DOHH2 (cell line): ENCODE measurements at regions not wholly inside any gene's neighbourhood (a gene's known extent, or its start where the extent isn't known, plus 50 kb on each side); places are given as distances from the start of the nearest gene placed in this dataset.

ENCODE experiments used
- H3F3A ChIP-seq: fragments of 200-600 bp; sonication (generic), shearing (Covaris generic); 2 replicates; pipeline ENCODE4 v1.6.0; 2016; ENCODE audit warnings: antibody characterized with exemption, mild to moderate bottlenecking; ENCODE audit not compliant: control insufficient read depth, insufficient read depth
- H3K27ac ChIP-seq: fragments of 200-600 bp; sonication (generic); 2 replicates; pipeline ENCODE4 v1.5.1; 2014; ENCODE audit warnings: low read depth, mild to moderate bottlenecking, low read length, moderate library complexity
- H3K27me3 ChIP-seq: fragments of 200-600 bp; sonication (generic); 2 replicates; pipeline ENCODE4 v1.6.1; 2014; ENCODE audit warnings: mild to moderate bottlenecking, low read length, mixed read lengths; ENCODE audit not compliant: control insufficient read depth
- H3K36me3 ChIP-seq: fragments of 200-600 bp; sonication (generic); 2 replicates; pipeline ENCODE4 v1.6.1; 2014; ENCODE audit warnings: mild to moderate bottlenecking, low read length, moderate library complexity, mixed read lengths; ENCODE audit not compliant: control insufficient read depth
- H3K4me1 ChIP-seq: fragments of 200-600 bp; sonication (generic); 2 replicates; pipeline ENCODE4 v1.6.1; 2014; ENCODE audit warnings: mild to moderate bottlenecking, low read length, mixed read lengths; ENCODE audit not compliant: control insufficient read depth
- H3K4me2 ChIP-seq: fragments of 200-600 bp; sonication (generic); 2 replicates; pipeline ENCODE4 v1.6.0; 2014; ENCODE audit warnings: mild to moderate bottlenecking, low read length, moderate library complexity
- H3K4me3 ChIP-seq: fragments of 200-600 bp; sonication (generic); 2 replicates; pipeline ENCODE4 v1.5.1; 2014; ENCODE audit warnings: mild to moderate bottlenecking, low read length, mixed read lengths
- H3K79me2 ChIP-seq: fragments of 200-600 bp; sonication (generic); 2 replicates; pipeline ENCODE4 v1.6.1; 2014; ENCODE audit warnings: mild to moderate bottlenecking, low read length, mixed read lengths; ENCODE audit not compliant: control insufficient read depth
- H3K9me2 ChIP-seq: fragments of 200-600 bp; sonication (generic); replicated peaks from 2 replicates; pipeline ENCODE4 v1.6.1; 2014; ENCODE audit warnings: mild to moderate bottlenecking, low read length, mixed read lengths; ENCODE audit not compliant: control insufficient read depth
- H3K9me3 ChIP-seq: fragments of 200-600 bp; sonication (generic); 2 replicates; pipeline ENCODE4 v1.6.1; 2014; ENCODE audit warnings: antibody characterized with exemption, low read length, mixed read lengths; ENCODE audit not compliant: control insufficient read depth, insufficient read depth
- H4K20me1 ChIP-seq: fragments of 200-600 bp; sonication (generic); 2 replicates; pipeline ENCODE4 v1.6.0; 2014; ENCODE audit warnings: low read depth, mild to moderate bottlenecking, antibody characterized with exemption, low read length, moderate library complexity; ENCODE audit not compliant: control insufficient read depth, insufficient read depth
- CTCF ChIP-seq: fragments of 200-600 bp; sonication (generic); IDR thresholded peaks from one replicate; pipeline ENCODE4 v1.5.1; 2014; ENCODE audit warnings: antibody characterized with exemption, mild to moderate bottlenecking, low read depth, low read length; ENCODE audit not compliant: poor library complexity, severe bottlenecking
- EZH2phosphoT487 ChIP-seq: fragments of 200-600 bp; sonication (generic); IDR thresholded peaks from 2 replicates; pipeline ENCODE4 v1.6.1; 2017; ENCODE audit warnings: borderline replicate concordance, mild to moderate bottlenecking, antibody characterized with exemption, low read length, moderate library complexity, mixed read lengths

- no peaks in the 10 kb centered on the region for H3K4me1 ChIP-seq
- no peak overlapping the region for H3K27ac ChIP-seq
- H3K4me3 ChIP-seq, result no peak overlapping the region
- TF ChIP-seq EZH2phosphoT487 (no peak), CTCF (no peak)
- H3K9me2 ChIP-seq, result no peaks in the 10 kb centered on the region; the same call in 1 of the 2 replicates
- H3K27me3 ChIP-seq, result no peaks in the 10 kb centered on the region
- H3K36me3 ChIP-seq, result no peaks in the 10 kb centered on the region
- no peaks in the 10 kb centered on the region for H3K79me2 ChIP-seq
- H4K20me1 ChIP-seq, result no peaks in the 10 kb centered on the region
- H3K4me2 ChIP-seq, result no peak overlapping the region
- H3F3A ChIP-seq, result no peaks in the 10 kb centered on the region
- no peaks in the 10 kb centered on the region for H3K9me3 ChIP-seq
Measured at GRCh38 chr3:102906818-102907217, 472.0 kb downstream of the ZPLD1 start.

DNA sequence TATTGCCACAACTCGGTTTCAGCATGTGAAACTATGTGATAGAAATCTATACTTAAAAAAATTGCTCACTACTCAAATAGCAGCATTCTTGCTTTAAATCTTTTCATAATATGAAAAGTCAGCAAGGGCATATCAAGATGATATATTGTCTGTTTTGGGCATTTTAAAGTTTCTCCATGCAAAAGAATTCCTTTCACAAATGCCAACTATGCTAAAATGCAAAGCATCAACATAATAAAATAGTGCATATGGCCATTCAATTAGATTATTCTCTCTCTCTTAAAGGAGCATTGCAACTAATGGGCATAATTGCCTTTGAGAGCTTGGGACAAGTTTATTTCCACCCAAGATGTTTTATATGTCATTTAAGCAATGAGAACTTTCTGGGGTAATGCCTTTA is 475.1 kb downstream of the ZPLD1 start:
- Histone ChIP-seq H3F3A (no peaks in the 10 kb centered on the region), H3K9me3 (no peaks in the 10 kb centered on the region), H4K20me1 (no peaks in the 10 kb centered on the region), H3K4me1 (no peaks in the 10 kb centered on the region), H3K79me2 (no peaks in the 10 kb centered on the region), H3K27me3 (no peaks in the 10 kb centered on the region), H3K36me3 (no peaks in the 10 kb centered on the region), H3K27ac (no peak overlapping the region), H3K4me2 (no peak overlapping the region), H3K4me3 (no peak overlapping the region), H3K9me2 (no peaks in the 10 kb centered on the region; the same call in 1 of the 2 replicates)
- no peak for TF ChIP-seq EZH2phosphoT487
- TF ChIP-seq CTCF, result no peak

DNA sequence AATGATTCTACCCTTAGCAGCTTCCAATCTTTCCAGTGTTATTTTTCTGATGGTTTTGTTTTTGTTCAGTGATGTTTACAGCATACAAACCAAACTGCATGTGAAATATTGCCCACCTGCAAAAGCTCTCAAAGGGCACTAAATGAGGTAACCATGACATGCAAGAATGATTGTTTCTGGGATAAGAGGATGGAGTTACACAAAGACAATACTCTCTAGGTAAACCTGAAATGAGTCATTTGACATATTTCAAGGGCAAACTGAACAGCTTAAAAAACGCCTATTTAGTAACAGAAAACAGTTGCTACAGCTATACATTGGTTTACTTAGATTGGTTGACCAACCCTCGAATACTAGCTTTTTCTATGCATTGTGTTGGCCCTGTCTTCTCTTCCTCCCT is 481.7 kb downstream of the ZPLD1 start:
- Histone ChIP-seq H3K27ac (no peak overlapping the region), H3K9me3 (no peaks in the 10 kb centered on the region)
- TF ChIP-seq CTCF, result no peak
- TF ChIP-seq EZH2phosphoT487, result no peak

DNA sequence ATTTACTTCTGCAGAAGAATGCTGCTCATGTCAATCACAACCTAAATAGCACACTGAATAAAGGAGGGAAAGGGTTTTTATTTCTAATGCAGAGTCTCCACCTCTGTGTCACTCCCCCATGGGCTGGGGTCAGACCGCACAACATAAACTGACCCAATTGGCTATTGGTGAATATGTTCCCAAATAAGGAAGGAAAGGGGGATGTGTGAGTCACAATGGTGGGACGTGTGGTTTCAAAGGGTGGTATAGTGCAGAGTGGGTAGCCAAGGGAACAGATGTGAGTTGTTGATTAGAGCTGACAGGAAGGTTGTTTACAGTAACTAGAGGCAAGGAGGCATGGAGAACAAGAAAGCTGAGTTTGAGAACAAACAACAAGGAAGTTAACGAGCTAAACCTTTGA is 491.8 kb downstream of the ZPLD1 start:
- no peak overlapping the region for H3K4me2 ChIP-seq
- H3K27ac ChIP-seq, result no peak overlapping the region

More for the DNA sequence above, 481.7 kb downstream of the ZPLD1 start:
- H3K4me1 ChIP-seq, result no peaks in the 10 kb centered on the region
- H3K27me3 ChIP-seq, result no peaks in the 10 kb centered on the region
- no peaks in the 10 kb centered on the region for H3K36me3 ChIP-seq
- no peaks in the 10 kb centered on the region for H4K20me1 ChIP-seq
- H3K9me2 ChIP-seq, result no peaks in the 10 kb centered on the region
- no peak overlapping the region for H3K4me2 ChIP-seq
- H3K4me3 ChIP-seq, result no peak overlapping the region
- H3K79me2 ChIP-seq, result no peaks in the 10 kb centered on the region
- H3F3A ChIP-seq, result no peaks in the 10 kb centered on the region

More for the DNA sequence above, 491.8 kb downstream of the ZPLD1 start:
- Histone ChIP-seq H3K4me1 (no peaks in the 10 kb centered on the region), H4K20me1 (no peaks in the 10 kb centered on the region), H3K4me3 (no peak overlapping the region), H3K27me3 (no peaks in the 10 kb centered on the region), H3K9me2 (no peaks in the 10 kb centered on the region), H3K36me3 (no peaks in the 10 kb centered on the region), H3K79me2 (no peaks in the 10 kb centered on the region), H3K9me3 (no peaks in the 10 kb centered on the region), H3F3A (no peaks in the 10 kb centered on the region)
- TF ChIP-seq EZH2phosphoT487 (no peak), CTCF (no peak)
